Fibroblast of upper back skin (primary cell): ENCODE measurements at regions not wholly inside any gene's neighbourhood (a gene's known extent, or its start where the extent isn't known, plus 50 kb on each side); places are given as distances from the start of the nearest gene placed in this dataset.
"Not testable (repeated sequence)": the region's sequence is repeated elsewhere in the genome, so short reads cannot be mapped to it uniquely, and the experiment has no call there.

ENCODE experiments used
- DNase-seq: peaks from one replicate; pipeline ENCODE4 v3.0.0-alpha.2; 2013

GRCh38 chr13:111064661-111065060 is 50.4 kb upstream of the ARHGEF7 start:
- no peak for DNase-seq

- no peak for DNase-seq
Observed at GRCh38 chr13:111062966-111063365, 52.1 kb upstream of the ARHGEF7 start.

- no peak for DNase-seq
Observed at GRCh38 chr13:111062305-111062704, 52.8 kb upstream of the ARHGEF7 start.

- no peak for DNase-seq
Observed at GRCh38 chr13:111061358-111062045, 53.6 kb upstream of the ARHGEF7 start.

- DNase-seq: no peak
Observed at GRCh38 chr13:111060237-111060919, 54.7 kb upstream of the ARHGEF7 start.

GRCh38 chr13:111058796-111059506 is 56.2 kb upstream of the ARHGEF7 start:
- DNase-seq: peak; percentile 37

- not testable (repeated sequence) for DNase-seq
Observed at GRCh38 chr13:111058339-111058738, 56.8 kb upstream of the ARHGEF7 start.

GRCh38 chr13:111051726-111052232 is 63.3 kb upstream of the ARHGEF7 start:
- not testable (repeated sequence) for DNase-seq

GRCh38 chr13:111051041-111051725 is 63.9 kb upstream of the ARHGEF7 start:
- no peak for DNase-seq

- no peak for DNase-seq
Observed at GRCh38 chr13:111050539-111050879, 64.6 kb upstream of the ARHGEF7 start.

- no peak for DNase-seq
Observed at GRCh38 chr13:111049791-111050538, 65.1 kb upstream of the ARHGEF7 start.

GRCh38 chr13:111048387-111048786 is 66.7 kb upstream of the ARHGEF7 start:
- DNase-seq: no peak

GRCh38 chr13:111047326-111047725 is 67.8 kb upstream of the ARHGEF7 start:
- DNase-seq: no peak

- DNase-seq: no peak
Observed at GRCh38 chr13:111046590-111047141, 68.4 kb upstream of the ARHGEF7 start.

- DNase-seq: no peak
Observed at GRCh38 chr13:111045170-111045569, 69.9 kb upstream of the ARHGEF7 start.

- no peak for DNase-seq
Observed at GRCh38 chr13:111044087-111044830, 70.9 kb upstream of the ARHGEF7 start.

- DNase-seq: peak; percentile 14
Observed at GRCh38 chr13:111043575-111043982, 71.5 kb upstream of the ARHGEF7 start.

- no peak for DNase-seq
Observed at GRCh38 chr13:111042661-111043226, 72.4 kb upstream of the ARHGEF7 start.

GRCh38 chr13:111040830-111041229 is 74.3 kb upstream of the ARHGEF7 start:
- DNase-seq: no peak

GRCh38 chr13:111039735-111040134 is 75.4 kb upstream of the ARHGEF7 start:
- DNase-seq: no peak

- no peak for DNase-seq
Observed at GRCh38 chr13:111038887-111039286, 76.2 kb upstream of the ARHGEF7 start.
